T1000 (cell line): ENCODE measurements at regions not wholly inside any gene's neighbourhood (a gene's known extent, or its start where the extent isn't known, plus 50 kb on each side); places are given as distances from the start of the nearest gene placed in this dataset.
"Not testable (repeated sequence)": the region's sequence is repeated elsewhere in the genome, so short reads cannot be mapped to it uniquely, and the experiment has no call there.

ENCODE experiments used
- DNase-seq: peaks from one replicate; lab custom pipeline; 2025; ENCODE audit warnings: mixed read lengths; lab: John Stamatoyannopoulos, UW

DNA sequence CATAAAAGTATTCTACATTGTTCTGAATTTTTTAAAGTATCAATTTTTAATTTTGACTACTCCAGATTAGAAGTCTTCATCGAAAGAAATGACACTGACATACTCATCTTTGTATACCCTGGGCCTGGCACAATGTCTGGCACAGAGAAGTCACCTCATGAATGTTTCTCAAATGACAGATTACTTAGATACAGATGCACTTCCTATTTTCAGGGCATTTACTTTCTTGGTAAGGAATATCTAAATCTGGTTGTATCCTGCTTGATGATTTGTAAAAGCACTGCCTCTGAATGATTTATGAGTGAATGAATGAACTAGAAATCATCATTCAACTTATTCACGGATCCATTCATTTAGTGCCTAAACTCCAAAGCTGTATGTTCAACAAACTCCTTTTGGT, 1784.7 kb downstream of the LRRC4C start:
- DNase-seq: no peak

DNA sequence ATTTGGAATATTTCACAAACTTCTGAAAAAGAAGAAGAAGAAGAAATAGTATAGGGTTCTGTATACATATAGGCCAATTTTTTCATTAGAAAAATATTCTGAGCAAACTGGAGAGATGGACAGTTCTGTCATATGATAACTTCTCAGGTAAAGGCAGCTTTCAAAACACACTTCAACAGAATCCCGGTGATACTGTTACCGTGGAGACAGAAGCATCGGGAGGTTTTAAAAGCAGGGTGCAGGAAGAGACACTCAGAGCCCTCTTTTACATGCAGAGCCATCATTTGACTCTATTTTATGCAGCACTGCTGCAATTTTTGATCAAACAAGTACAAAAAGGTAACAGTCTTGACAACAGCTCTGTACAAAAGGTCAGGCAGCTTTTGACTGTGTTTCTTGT, 1785.4 kb downstream of the LRRC4C start:
- no peak for DNase-seq

DNA sequence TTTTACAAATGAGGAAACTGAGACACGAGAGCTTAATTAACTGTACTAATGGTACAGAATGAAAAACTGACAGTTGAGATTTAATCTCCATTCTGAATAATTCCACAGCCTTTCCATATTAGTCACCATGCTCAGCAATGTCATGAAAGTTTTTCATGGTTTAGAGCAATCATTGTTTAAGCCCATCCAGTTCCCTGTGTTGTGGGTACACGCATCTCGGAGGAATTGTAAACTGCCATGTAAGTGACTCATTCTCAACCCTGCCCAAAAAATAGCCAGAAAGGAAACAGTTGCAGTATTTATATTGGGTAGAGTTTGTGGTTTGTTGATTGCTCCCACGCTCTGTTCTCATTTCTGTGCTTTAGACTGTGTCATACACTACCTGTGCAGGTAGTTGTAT, 1790.8 kb downstream of the LRRC4C start:
- DNase-seq: peak; percentile 23

DNA sequence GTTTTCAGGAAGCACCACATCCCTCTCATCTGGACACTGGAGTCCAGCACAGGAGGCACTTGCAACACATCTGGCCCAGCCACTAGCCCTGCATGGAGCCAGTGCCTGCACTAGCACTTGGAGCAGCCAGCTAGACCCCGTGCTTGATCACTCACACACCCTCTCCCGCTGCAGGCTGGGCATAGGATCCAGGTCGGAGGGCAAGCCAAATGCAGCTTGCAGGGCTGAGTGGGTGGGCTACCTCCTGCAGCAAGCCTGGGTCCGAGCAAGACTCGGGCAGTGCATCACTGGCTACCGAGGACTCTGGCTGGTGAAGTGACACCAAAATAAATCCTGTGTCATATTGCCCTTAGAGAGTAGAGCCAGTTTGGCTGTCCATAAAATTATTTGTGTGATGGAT, 1795.4 kb downstream of the LRRC4C start:
- DNase-seq: no peak

DNA sequence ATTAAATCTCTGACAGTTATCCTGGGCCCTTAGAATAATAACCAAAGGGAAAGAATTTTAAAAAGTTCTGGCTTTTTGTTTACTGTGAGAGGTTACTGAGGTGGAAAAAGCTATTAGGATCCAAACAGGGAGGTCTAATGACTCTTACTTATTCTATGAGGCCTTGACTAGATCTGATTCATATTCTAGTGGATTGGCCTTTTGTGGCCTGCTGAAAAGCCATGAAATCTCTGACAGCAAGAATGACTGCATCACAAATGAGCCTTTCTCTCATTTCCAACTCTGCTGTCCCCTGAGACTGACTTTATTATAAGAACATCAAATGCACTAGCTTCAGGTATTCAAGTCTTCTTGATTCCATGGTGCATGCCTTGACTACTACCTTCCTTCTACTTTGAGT, 1797.6 kb downstream of the LRRC4C start:
- no peak for DNase-seq

DNA sequence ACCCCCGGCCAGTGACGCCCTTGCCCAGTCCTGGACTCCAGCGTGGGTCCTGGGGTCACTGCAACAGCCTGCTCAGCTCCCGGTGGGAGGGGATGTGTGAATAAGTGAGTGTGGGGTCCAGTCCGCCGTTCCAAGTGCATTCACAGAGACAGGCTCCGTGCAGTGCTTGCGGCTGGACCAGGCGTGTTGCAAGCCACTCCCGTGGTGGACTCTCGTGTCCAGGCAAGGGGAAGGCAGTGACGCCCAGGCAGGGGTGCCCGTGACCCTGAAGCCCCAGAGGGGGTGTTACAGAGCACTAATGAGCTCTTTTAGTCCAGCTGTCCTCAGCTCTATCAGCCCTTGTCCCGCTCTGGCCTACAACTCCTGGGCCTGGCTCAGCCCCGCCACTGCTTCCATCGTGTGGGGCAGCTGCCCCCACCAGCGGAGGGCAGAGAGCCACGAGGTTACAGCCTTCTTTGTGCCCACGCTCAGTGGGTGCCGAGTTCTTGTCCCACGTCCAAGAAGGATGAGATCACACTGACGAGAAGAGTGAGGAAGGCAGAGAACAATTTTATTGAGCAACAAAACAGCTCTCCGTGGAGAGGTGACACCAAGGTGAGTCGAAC, 1807.5 kb downstream of the LRRC4C start:
- DNase-seq: no peak

DNA sequence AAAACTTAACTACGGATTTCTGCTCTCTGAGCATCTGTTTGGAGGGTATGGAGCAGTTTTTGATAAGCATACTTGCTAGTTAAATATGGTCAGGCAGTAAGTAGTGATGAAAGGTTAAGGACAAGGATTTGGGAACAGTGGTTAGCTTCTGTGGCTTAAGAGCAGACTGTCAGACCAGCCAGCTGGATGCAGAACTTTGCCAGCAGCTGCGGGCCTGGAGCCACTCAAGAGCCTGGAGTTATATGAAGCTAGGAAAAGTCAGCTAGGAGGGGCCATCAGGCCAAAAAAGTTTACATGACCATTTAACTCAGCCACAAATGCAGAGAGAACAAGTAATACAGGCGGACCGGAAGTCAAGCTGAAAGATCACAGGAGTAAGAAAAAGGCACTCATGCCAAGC, 1817.7 kb downstream of the LRRC4C start:
- DNase-seq: no peak

DNA sequence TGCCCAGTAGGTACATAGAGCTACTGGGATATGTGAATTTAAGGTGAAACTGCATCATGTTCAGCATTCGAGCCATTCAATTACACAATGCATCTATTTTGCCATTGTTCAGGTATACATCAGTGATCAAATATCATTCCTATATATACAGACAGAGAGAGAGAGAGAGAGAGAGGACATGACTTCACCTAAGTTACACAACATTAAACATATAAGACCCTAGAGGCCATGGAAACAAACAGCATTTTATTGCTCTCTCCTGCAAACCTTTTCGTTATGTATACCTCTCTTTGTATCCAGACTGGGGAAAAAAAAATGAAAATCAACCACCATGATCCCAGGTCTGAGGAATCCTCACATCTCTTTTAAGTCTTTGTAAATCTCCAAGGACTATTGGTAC, 1829.1 kb downstream of the LRRC4C start:
- no peak for DNase-seq

DNA sequence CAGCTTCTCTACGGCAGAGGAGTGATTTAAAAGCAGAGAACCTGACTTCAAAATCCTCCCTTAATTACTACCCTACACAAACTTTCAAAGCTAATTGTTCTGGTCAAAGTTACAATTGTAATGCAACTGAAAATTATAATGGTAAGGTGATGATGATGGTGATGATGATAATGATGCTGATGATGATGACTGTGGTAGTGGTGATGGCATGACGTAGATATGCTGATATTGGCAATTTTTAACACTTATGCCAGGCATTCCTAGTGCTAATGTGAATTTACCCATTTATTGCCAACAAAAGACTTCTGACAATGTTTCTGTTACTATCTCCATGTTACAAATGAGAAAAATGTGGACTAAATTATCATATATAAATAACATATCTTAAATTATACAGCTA, 1831.1 kb downstream of the LRRC4C start:
- no peak for DNase-seq

DNA sequence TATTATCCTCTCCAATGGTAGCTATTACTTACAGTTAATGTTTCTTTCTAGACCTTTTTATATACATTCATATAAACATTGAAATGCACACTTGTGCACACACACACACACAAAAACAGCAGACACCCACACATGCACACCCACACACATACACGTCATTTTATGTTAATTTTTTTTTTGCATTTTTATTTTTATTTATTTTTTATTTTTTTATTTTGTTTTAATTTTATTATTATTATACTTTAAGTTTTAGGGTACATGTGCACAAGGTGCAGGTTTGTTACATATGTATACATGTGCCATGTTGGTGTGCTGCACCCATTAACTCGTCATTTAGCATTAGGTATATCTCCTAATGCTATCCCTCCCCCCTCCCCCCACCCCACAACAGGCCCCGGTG, 1839.1 kb downstream of the LRRC4C start:
- not testable (repeated sequence) for DNase-seq

DNA sequence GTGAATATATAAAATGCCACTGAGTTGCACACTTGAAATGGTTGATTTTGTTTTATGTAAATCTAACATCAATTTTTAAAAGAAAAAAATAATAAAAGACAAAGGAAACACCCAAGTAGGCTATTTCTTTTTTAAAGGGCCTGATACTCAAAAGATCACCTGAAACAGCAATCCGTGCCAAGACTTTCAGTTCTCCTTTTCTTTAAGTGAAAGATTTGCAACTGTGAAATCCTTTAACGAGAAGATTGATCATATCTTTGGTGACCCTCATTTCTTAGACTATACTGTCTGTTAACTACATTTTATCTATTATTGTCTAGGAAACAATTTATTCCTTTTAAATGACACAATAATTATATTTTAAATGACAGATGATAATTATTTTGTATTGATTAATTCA, 1841.5 kb downstream of the LRRC4C start:
- DNase-seq: no peak

DNA sequence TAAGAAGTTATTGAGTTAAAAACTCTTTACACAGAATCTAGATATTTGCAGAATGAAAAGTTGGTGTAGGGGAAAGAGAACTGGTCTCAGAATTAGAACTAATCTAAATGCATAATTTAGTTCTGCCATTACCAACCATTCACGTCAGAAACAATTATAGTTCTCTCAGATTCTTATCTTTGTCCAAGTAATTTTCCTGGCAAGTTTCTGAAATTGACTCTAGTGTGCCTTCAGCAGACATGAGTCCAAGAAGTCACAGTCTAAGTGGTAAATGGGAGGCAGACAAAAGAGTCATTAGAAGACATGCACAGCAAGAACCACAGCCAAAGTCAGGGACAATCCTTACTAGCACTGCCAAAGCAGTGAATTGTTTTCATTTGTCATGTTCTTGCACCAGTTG, 1870.1 kb downstream of the LRRC4C start:
- DNase-seq: no peak

DNA sequence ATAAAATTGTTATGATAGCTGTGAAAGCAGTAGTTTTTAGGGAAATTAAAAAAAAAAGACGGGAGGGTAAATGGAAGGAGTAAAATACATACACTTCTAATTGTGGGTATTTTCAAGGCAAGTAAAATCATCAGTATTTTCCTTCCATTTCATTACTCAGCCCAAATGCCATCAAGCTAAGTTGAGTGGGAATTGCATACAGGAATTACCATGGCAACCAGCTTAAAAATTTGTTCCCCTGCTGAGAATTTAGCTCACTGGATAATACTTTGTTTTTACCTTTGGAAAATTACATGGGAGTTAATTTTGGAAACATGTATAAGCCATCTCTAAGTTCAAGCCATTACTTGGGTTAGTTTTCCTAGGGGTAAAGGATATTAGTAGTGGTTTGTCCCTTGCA, 1873.4 kb downstream of the LRRC4C start:
- DNase-seq: no peak

DNA sequence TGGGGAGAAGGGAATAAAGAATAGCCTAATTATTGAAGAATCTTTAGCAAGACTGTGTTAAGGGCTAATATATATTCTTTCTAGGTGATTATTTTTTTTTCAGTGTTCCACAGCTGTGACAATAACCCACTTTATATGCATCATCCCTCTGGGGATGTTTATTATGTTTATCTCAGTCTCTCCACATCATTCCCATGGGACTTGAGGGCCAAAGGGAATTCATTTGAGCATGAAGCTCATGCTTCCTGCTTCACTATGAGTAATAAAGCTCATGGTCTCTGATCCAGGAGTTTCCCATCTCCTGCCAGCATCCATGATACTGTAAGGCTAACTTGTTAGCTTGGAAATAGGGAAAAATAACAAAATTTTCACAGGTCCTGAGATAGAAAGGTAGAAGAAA, 1888.4 kb downstream of the LRRC4C start:
- peak; percentile 1 for DNase-seq

DNA sequence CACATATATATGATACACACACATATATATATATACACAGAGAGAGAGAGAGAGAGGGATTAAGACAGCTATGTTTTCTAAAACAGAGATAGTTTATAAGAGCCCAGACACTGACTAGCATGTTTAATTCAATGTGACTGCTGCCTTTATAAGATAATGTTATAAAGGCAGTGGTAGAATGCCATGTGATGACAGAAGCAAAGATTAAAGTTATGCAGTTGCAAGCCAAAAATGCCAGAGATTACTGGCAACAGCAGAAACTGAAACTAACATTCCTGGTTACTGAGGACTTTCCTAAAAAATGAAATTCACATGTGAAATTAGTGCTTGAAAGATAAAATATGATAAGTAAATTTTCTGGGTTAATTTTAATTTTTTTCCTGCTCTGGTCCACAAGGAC, 1888.9 kb downstream of the LRRC4C start:
- DNase-seq: no peak

DNA sequence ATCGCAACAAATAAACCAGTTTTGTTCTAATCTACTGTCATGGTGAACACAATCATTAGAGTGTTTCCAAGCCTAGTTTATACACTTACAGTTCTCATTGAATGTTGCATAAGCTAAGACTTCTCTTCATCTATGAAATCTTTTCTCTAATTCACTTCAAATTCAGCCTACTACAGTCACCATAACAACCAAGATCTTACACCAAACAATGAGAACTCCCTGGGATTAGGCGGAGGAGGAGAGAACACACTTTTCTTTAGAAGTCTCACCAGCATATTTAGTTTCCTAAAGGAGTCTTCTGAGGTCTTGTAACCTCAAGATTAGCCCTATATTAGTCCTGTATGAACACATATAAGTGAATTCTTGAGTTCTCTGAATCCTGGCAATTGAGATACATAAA, 1889.7 kb downstream of the LRRC4C start:
- no peak for DNase-seq

DNA sequence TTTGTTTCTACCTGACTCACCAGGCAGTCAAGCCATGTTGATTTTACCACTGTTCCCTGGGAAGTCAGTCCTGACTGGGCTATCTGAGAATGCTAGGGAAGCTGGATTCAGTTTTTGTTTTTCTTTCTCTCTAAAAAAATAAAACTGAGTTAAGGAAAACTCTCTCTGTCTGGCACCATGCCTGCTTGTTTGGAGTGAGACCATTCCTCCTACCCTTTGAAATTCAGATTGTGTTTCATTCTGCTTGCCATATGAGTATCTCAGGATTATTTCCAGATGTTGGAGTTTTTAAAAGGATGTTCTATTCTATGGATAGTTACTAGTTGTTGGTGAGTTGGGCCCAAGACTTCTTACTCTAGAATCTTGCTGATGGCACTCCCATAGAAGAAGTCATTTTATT, 1917.0 kb downstream of the LRRC4C start:
- peak; percentile 13 for DNase-seq

DNA sequence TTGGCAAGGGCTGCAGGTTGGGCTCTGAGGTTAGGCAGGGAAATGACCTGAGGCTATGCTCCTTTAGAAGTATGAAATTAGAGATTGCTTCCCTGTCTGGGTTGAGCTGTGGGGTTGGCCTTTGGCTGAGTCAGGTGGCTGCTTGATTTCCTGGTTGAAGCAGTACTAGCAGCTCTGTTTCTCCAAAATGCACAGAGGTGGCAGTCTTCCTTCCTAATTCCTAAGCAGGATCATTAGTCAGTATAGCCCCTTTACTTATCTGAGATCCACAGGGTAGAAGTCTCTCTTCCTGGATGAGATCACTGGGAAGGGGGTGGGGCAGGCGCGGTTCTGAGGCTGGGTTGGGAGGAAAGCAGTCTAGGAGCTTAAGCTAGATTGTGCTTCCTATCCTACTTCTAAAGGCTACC, 1917.5 kb downstream of the LRRC4C start:
- DNase-seq: peak; percentile 13

DNA sequence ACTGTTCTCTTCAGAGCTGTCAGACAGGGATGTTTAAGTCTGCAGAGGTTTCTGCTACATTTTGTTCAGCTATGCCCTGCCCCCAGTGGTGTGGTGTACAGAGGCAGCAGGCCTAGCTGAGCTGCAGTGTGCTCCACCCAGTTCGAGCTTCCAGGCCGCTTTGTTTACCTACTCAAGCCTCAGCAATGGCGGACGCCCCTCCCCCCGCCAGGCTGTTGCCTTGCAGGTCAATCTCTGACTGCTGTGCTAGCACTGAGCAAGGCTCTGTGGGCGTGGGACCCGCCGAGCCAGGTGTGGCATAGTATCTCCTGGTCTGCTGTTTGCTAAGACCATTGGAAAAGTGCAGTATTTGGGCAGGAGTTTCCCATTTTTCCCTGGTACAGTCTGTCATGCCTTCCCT, 1923.1 kb downstream of the LRRC4C start:
- DNase-seq: not testable (repeated sequence)
